Skeletal muscle cell (primary cell): ENCODE measurements at regions not wholly inside any gene's neighbourhood (a gene's known extent, or its start where the extent isn't known, plus 50 kb on each side); places are given as distances from the start of the nearest gene placed in this dataset.
"Not testable (repeated sequence)": the region's sequence is repeated elsewhere in the genome, so short reads cannot be mapped to it uniquely, and the experiment has no call there.

Source experiments
- DNase-seq: peaks from one replicate; pipeline ENCODE4 v3.0.0-alpha.2; 2010; ENCODE audit warnings: low read depth
- H3K4me3 ChIP-seq: 2 replicates; pipeline ENCODE4 v1.5.1; 2011; ENCODE audit warnings: low read depth, mild to moderate bottlenecking, control low read depth, low read length, moderate library complexity

DNA sequence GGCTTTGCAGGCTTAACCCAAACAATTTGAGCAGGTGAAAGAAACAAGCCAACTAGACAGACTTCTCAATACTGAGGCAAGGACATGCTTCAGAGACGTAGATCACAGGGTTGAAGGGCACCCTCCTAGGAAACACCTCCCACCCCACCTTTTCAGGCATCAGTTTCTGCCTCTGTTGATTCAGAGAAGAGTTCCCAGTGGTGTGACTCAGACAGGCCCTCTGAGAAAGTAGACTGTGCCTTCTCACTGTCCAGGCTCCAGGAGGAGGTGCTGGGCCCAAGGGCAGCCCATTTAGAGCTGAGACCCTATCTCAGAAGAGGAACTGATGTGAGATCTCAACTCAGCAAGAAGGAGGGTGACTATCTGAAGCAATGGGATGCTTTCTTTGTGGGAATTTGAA lies 108.1 kb downstream of the FAM50B start:
- H3K4me3 ChIP-seq: no peak overlapping the region
- DNase-seq: no peak

DNA sequence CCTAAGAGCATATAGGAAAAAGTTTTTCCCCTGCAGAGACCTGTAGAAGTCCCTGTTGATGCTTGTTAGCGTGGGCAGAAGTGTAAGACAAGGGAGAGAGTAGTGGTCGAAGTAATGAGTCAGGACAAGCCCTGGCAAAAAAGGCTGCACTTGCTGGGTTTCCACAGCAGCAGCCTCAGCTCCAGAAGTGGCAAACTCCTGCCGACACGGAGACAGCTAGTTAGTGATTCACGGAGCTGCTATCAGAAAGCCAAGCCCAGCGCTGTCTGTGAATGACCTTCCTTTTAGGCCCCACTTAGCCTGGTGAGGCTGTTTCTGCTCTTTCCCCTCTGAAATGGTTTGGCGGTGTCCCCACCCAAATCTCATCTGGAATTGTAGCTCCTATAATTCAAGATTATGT lies 109.1 kb downstream of the FAM50B start:
- H3K4me3 ChIP-seq: no peak overlapping the region
- no peak for DNase-seq

DNA sequence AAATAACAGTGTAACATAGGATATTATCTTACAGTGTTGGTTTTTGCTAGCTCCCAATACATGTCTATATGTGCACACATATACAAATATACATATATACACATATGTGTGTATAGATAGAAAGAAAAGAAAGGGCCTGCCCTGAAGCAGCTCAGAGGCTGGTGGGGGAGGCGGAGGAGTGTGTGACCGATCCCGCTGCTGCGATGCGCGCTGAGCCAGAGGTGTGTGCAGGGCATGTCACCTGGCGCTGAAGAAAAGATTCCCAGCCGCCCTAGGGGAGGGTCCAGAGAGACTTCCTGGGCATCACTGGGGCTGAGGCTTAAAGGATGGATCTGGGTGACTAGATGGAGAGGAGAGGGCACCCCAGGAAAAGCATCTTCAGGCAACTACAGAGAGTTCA lies 110.2 kb downstream of the FAM50B start:
- DNase-seq: no peak
- no peak overlapping the region for H3K4me3 ChIP-seq

DNA sequence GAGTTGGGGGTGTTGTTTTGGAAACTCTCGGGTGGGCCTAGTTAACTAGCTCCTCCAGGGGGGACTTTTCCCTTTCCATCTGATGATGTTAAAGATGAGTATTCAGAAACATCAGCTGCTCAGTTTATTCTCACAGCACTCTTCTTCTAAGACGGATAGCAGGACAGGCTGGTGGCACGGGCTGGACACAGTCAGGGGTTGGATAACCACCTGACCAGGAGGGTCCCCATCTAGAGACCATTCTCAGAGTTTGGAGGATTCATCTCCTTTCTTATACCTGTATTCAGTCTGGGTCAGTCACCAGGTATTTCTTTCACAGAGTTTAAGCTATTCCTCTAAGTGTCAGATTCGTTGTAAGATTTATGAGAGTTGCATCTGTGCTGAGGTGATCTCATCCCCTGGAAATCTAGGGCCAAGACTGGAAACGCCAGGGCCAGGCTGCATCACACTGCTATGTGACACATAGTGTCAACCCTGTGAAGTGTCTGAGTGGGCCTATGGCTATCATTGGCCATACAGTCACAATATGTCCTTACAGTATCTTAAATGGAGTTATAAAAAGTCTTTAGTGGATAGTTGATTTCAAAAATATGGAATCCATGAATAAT lies 111.7 kb downstream of the FAM50B start:
- no peak for DNase-seq
- no peak overlapping the region for H3K4me3 ChIP-seq

DNA sequence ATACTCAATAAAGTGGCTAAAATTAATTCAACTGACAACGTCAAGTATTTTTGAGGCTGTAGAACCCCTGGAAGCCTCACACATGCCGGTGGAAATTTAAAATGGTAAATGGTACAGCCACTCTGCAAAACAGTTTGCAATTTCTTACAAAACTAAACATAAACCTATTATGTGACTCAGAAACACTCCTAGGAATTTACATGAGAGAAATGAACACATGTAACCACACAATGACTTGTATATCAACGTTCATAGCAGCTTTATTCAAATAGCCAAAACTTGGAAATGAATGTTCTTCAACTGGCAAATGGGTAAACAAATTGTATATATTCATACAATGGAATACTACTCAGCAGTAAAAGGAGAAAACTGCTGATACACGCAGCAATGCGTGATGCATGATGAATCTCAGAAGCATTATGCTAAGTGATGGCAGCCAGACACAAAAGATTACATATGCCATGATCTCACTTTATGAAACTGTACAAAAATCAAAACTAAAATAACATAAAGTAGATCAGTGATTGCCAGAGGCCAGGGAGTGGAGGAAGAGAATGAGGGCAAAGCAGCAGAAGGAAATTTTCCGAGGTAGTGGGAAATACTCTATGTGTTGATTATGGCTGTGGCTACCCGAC lies 112.5 kb downstream of the FAM50B start:
- no peak for DNase-seq
- no peak overlapping the region for H3K4me3 ChIP-seq

DNA sequence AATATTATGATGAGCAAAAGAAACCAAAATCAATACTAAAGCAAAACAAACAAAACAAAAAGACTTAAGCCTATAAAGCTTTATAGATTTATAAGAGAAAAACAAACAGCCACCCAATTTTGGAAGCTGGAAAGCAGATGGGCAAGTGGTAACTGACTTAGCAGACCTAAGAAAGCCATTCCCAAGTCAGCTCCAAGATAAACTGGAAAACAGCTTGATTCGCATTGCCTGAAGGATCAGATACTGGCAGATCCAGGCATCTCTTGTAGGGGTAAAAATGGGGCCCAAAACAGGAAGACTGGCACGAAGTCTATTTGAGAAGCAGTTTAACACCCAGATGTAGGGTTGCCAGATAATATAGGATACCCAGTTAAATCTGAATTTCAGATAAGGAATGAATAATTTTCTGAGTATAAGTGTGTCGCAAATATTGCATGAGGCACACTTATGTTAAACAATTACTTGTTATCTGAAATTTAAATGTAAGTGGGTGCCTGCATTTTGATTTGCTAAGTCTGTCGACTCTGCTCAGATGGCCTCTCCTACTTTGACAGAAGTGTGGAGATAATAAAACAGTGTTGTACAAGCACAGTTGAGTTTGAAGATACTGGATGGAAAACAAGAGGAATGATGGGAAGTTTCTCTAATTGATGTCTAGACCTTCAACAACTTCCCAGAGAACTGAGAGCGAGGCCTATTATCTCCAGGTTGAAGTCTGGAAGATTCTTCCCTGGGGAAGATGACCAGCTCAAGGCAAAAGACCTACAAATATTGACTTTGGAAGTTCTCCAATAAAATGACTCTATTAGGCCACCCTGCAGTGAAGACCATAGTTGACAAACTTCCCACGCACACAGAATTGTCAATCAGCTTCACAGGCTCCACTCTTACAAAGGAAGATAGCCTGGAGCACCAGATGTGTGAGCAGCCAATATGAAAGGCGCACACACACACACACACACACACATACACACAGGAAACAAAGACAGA lies 113.4 kb downstream of the FAM50B start:
- peak; percentile 25 for DNase-seq
- no peak overlapping the region for H3K4me3 ChIP-seq

DNA sequence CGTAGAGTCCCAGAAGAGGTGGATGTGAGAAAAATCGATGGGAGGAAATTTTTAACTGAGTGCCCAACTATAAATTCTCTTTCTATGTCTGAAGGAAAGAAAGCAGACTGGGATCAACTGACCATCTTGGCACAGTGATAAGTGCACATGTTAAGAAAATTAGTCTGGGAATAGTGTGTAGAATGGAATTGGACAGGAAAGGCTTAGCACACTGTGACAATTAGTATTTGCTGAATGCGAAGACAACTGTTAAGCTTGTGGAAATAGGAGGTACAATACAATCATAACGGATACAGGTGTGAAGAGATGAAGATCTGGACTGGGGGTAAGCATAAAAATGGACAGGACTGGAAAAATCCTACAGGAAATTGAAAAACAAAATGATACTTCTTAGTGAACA lies 114.3 kb downstream of the FAM50B start:
- DNase-seq: no peak
- no peak overlapping the region for H3K4me3 ChIP-seq

DNA sequence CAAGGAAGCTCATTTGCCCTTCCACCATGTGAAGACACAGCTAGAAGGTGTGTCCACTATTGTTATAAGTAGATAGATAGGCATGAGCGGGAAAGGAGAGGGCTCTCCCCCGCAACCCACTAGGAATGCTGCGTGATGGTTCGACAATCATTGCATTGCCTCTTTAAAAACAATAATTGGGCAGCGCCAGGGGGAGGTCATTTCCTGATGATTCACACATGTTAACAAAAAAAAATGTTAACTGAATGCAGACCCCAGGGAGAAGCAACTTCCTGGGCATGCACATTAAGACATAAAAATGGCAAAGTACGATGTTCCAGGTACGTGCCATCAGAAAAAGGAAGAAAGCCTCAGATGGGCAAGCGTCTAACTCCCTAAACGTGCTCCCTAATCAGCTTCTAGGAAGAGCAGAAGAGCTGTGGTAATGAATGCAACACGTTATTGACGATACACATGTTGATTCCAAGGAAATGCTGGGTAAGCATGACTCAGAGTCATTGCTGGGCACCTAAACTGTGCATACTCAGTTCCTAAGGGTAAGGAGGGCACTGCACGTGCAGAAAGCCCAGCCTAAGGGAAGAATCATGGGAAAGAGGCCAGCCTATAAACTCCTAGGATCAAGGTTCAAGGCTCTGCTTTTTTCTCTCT lies 113.7 kb downstream of the FAM217A start:
- no peak for DNase-seq
- no peak overlapping the region for H3K4me3 ChIP-seq

DNA sequence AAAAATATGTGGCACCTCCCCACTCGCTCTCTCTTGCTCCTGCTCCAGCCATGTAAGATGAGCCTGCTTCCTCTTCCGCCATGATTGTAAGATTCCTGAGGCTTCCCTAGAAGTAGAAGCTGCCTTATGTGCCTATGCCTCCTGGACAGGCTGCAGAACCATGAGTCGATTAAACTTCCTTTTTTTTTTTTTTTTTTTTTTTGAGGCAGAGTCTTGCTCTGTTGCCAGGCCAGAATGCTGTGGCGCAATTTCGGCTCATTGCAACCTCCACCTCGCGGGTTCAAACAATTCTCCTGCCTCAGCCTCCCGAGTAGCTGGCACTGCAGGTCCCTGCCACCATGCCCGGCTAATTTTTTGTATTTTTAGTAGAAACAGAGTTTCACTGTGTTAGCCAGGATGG lies 112.5 kb downstream of the FAM217A start:
- H3K4me3 ChIP-seq: no peak overlapping the region
- DNase-seq: no peak

DNA sequence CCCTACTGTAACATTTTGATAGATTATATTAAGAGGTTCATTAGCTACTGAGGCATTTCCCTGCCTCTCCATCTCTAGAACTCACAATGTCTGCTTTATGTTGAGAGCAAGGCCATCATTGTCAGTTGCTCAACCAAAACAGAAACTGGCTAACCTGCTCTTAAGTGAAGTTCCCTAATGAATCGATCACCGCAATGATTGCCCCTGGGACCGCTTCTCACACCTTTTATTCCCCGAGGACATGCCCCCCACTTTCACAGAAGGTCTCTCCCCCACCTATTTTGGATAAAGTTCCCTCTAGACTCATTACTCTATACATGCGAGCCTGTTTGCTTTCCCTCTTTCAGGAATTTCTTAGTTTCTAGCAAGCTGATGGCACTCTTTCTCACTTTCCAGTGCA lies 108.8 kb downstream of the FAM217A start:
- DNase-seq: no peak
- H3K4me3 ChIP-seq: no peak overlapping the region

DNA sequence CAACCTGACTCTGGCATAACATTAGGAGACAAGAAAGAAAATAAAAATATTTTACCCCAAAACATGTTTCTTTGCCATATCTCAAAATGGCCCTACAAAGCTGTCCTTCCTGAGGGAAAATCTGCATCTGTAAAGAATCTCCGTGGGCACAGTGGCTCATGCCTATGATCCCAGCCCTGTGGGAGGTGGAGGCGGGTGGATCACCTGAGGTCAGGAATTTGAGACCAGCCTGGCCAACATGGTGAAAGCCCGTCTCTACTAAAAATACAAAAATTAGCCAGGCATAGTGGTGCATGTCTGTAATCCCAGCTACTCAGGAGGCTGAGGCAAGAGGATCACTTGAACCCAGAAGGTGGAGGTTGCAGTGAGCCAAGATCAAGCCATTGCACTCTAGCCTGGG lies 105.8 kb downstream of the FAM217A start:
- DNase-seq, H3K4me3 ChIP-seq: not testable (repeated sequence)

DNA sequence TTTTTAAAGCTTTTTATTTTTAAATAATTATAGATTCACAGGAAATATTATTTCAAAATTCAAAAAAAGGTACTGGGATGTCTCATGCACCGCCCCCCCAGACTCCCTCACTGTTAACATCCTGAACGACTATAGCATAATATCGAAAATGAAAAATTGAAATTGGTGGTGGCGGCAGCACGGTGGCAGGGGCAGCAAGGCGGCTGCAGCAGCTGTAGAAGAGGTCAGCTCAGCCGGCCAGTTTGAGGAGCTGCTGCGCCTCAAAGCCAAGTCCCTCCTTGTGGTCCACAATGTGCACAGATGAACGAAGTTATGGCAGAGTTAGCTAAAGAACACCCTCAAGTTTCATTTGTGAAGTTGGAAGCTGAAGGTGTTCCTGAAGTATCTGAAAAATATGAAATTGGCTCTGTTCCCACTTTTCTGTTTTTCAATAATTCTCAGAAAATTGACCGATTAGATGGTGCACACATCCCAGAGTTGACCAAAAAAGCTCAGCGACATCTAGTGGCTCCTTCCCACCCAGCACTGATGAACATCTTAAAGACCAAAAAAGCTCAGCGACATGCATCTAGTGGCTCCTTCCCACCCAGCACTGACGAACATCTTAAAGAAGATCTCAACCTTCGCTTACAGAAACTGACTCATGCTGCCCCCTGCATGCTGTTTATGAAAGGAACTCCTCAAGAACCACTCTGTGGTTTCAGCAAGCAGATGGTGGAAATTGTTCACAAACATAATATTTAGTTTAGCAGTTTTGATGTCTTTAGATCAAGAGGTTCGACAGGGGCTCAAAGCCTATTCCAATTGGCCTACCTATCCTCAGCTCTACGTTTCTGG lies 100.8 kb downstream of the FAM217A start:
- peak; percentile 94 for DNase-seq
- H3K4me3 ChIP-seq: no peak overlapping the region

DNA sequence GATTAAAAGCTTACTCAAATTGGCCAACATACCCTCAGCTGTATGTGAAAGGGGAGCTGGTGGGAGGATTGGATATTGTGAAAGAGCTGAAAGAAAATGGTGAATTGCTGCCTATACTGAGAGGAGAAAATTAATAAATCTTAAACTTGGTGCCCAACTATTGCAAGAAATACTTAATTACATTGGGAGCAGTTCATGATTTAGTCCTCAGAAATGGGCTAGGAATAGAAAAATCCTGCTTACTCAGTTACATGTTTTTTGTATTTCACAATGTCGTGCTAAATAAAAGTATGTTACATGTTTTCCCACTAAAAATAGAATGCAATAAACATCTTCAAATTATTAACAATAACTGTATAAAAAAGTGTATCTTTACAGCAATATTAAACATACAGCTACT lies 100.0 kb downstream of the FAM217A start:
- H3K4me3 ChIP-seq, DNase-seq: not testable (repeated sequence)

DNA sequence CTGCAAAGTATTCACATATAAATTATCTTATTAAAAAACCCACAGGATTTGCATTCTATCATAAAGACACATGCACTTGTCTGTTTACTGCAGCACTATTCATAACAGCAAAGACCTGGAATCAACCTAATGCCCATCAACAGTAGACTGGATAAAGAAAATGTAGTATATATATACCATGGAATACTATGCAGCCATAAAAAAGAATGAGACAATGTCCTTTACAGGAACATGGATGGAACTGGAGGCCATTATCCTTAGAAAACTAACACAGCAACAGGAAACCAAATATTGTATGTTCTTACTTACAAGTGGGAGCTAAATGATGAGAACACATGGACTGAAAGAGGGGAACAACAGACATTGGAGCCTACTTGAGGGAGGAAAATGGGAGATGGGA lies 97.0 kb downstream of the FAM217A start:
- H3K4me3 ChIP-seq: no peak overlapping the region
- no peak for DNase-seq

DNA sequence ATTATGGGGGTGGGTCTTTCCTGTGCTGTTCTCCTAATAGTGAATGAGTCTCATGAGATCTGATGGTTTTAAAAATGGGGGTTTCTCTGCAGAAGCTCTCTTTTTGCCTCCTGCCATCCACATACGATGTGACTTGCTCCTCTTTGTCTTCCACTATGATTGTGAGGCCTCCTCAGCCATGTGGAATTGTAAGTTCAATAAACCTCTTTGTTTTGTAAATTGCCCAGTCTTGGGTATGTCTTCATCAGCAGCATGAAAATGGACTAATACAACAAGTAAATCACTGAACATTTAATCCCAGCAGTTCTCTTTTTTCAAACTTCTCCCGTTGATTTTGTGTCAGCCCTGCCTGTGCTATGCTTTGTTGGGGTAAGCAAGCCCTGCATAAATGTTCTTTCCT lies 95.2 kb downstream of the FAM217A start:
- DNase-seq: no peak
- no peak overlapping the region for H3K4me3 ChIP-seq

DNA sequence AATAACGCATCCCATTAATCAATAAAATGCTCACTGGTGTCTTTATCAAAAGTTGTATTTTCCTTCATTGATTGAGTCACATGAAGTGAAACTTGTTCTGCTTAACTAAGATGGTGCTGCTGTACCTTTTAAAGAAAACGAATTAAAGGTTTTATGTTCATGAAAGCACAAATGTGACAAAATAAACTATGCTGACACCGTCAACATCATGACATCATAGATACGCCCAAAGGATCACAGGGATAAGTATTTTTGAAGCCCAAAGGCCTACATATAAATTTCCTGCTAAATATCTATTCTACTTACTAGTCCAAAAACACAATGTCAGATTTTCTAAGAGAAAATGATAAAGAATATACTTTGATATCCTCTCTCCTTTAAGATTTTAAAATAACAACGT lies 94.4 kb downstream of the FAM217A start:
- no peak overlapping the region for H3K4me3 ChIP-seq
- DNase-seq: no peak

DNA sequence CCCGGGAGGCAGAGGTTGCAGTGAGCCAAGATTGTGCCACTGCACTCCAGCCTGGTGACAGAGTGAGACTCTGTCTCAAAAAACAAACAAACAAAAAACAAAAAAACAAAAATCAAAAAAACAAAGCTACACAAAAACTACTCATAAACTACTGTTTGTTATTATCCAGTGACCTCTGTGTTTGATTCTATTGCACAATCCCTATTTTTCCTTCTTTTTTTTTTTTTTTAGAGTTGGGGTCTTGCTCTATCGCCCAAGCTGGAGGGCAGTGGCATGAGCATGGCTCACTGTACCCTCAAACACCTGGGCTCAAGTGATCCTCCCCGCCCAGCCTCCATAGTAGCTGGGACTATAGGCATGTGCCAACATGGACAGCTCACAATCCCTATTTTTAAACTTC lies 92.7 kb downstream of the FAM217A start:
- H3K4me3 ChIP-seq: no peak overlapping the region
- no peak for DNase-seq

DNA sequence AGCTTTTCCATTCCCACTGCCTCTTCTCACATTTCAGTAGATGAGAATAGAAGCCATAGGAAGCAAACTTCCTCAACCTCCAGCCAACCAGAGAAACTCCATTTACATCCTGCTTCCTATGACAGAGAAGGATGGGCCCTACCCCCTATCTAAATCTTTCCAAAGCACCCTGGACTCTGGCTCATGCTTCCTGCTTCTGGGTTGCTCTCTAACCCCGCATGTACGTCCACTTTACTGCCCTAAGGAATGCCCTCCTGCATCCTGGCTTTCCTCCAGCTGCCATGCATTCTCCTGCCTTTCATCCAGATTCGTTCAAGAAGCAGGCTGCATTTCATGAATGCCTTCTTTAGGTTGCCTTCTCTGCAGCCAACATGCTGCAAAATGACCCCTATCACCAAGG lies 91.9 kb downstream of the FAM217A start:
- DNase-seq: peak; percentile 36
- no peak overlapping the region for H3K4me3 ChIP-seq

DNA sequence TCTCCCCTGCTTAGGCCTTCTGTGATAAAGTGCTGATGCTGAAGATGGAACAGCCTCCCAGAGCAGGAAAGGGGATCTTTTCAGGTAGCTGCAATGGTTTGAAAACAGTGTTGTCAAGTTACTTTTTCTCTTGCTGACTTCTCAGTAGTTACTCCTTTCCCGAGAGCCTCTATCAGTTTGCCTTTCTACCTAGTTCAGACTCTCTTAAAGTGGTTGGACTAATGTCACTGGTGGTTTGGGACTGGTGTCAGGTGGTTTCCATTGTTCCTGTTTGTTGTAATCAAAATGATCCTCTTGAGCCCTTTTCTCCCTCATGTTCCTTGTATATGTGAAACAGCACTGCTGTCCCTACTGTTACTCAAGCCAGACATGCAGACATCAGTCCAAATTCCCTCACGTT lies 91.4 kb downstream of the FAM217A start:
- no peak for DNase-seq
- no peak overlapping the region for H3K4me3 ChIP-seq
